PC-9 (cell line): ENCODE measurements at regions not wholly inside any gene's neighbourhood (a gene's known extent, or its start where the extent isn't known, plus 50 kb on each side); places are given as distances from the start of the nearest gene placed in this dataset.

Source experiments
- BruUV-seq: library from RNA; stranded (reverse); fragments of 400-500 nt; replicated peaks from 2 replicates; lab custom pipeline; 2021; lab: Mats Ljungman, UMichigan
- CTCF ChIA-PET: fragments of 300-600 bp; sonication (Branson Sonifier 250); formaldehyde crosslinking; loops from one replicate; lab custom pipeline; 2022; ENCODE audit warnings: antibody characterized with exemption; lab: Charles Lee
- POLR2A ChIA-PET: fragments of 300-600 bp; sonication (Branson Sonifier 250); formaldehyde crosslinking; loops from one replicate; lab custom pipeline; 2022; ENCODE audit warnings: antibody characterized with exemption; ENCODE audit not compliant: unreplicated experiment; lab: Charles Lee
- DNase-seq, 2 experiments: peaks; one replicate each; pipeline versions ENCODE4 v3.0.0 to v3.0.0-alpha.2; 2015 to 2022; ENCODE audit warnings: mixed read lengths in 1 of 2
- H2AFZ ChIP-seq: fragments of 200-600 bp; sonication (generic); 2 replicates; pipeline ENCODE4 v1.8.1; 2017; ENCODE audit warnings: antibody characterized with exemption
- H3F3A ChIP-seq: fragments of 200-600 bp; sonication (generic); 2 replicates; pipeline ENCODE4 v1.8.1; 2017; ENCODE audit warnings: antibody characterized with exemption, mild to moderate bottlenecking, low read depth; ENCODE audit not compliant: insufficient read depth
- H3K27ac ChIP-seq: fragments of 200-600 bp; sonication (generic); 2 replicates; pipeline ENCODE4 v1.6.1; 2016; ENCODE audit warnings: mixed run types
- H3K27me3 ChIP-seq: fragments of 200-600 bp; sonication (generic); 2 replicates; pipeline ENCODE4 v1.6.1; 2016; ENCODE audit warnings: low read depth, mixed run types; ENCODE audit not compliant: insufficient read depth
- H3K36me3 ChIP-seq: fragments of 200-600 bp; sonication (generic); 2 replicates; pipeline ENCODE4 v1.6.1; 2016; ENCODE audit warnings: low read depth, mixed run types
- H3K4me1 ChIP-seq: fragments of 200-600 bp; sonication (generic); replicated peaks from 2 replicates; pipeline ENCODE4 v1.6.1; 2016; ENCODE audit warnings: mixed run types; ENCODE audit not compliant: insufficient read depth
- H3K4me2 ChIP-seq: fragments of 200-600 bp; sonication (generic); 2 replicates; pipeline ENCODE4 v1.6.1; 2017; ENCODE audit warnings: mixed run types
- H3K4me3 ChIP-seq: fragments of 200-600 bp; sonication (generic); 2 replicates; pipeline ENCODE4 v1.6.1; 2016; ENCODE audit warnings: mixed run types
- H3K79me2 ChIP-seq: fragments of 200-600 bp; sonication (generic); 2 replicates; pipeline ENCODE4 v1.6.1; 2017; ENCODE audit warnings: low read depth, mixed run types
- H3K9me2 ChIP-seq: fragments of 200-600 bp; sonication (generic); 2 replicates; pipeline ENCODE4 v1.8.1; 2017; ENCODE audit warnings: mild to moderate bottlenecking; ENCODE audit not compliant: insufficient read depth
- H3K9me3 ChIP-seq: fragments of 200-600 bp; sonication (generic); 2 replicates; pipeline ENCODE4 v1.8.1; 2016; ENCODE audit warnings: low read depth; ENCODE audit not compliant: insufficient read depth
- H4K20me1 ChIP-seq: fragments of 200-600 bp; sonication (generic); 2 replicates; pipeline ENCODE4 v1.8.1; 2017; ENCODE audit not compliant: insufficient read depth
- EZH2 ChIP-seq: fragments of 200-600 bp; sonication (generic); IDR thresholded peaks from 2 replicates; pipeline ENCODE4 v1.8.0; 2017; ENCODE audit warnings: antibody characterized with exemption, low read depth
- intact Hi-C: fragments of 100-400 bp; cut with micrococcal nuclease; formaldehyde crosslinking; loops from one replicate; pipeline ENCODE4 v1.10.0; 2022; ENCODE audit not compliant: unreplicated experiment
- TF ChIP-seq, protein P1 (sequence below): fragments of 200-600 bp; sonication (generic); conservative IDR thresholded peaks from 2 replicates; pipeline ENCODE4 v1.6.1; 2017; ENCODE audit warnings: mixed run types, antibody characterized with exemption, mild to moderate bottlenecking, moderate library complexity

DNA sequence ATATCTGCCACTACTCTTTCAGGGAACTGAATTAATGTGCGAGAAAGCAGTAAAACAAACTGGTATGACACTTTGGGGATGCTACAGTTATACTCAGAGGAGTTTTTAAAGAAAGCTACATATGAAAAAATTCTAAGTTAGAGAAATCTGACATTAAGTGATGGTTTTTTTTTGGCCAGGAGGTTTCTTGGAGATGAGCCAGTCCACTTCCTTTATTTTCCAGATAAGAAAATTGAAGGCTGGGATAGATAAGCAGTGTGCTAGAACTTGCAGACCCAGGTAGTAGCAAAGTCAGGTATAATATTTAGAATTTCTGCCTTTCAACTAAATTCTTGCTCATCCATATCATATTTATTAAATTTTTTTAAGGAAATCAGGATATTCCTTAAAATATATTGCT, 106.8 kb downstream of the FAT4 start:
- Histone ChIP-seq H3K79me2 (no peaks in the 10 kb centered on the region), H3K27ac (no peak overlapping the region), H3K9me2 (no peaks in the 10 kb centered on the region), H3K4me2 (no peak overlapping the region), H3K9me3 (no peaks in the 10 kb centered on the region), H4K20me1 (no peaks in the 10 kb centered on the region), H2AFZ (no peak overlapping the region), H3K27me3 (no peaks in the 10 kb centered on the region), H3F3A (no peaks in the 10 kb centered on the region), H3K4me3 (no peak overlapping the region), H3K4me1 (no peaks in the 10 kb centered on the region), H3K36me3 (no peaks in the 10 kb centered on the region)
- TF ChIP-seq EZH2, result no peak
- DNase-seq, result no peak
- POLR2A ChIA-PET, result no interaction called here
- BruUV-seq, result no TSS peak
- CTCF ChIA-PET, result no interaction called here
- intact Hi-C loops, result no loop called here

DNA sequence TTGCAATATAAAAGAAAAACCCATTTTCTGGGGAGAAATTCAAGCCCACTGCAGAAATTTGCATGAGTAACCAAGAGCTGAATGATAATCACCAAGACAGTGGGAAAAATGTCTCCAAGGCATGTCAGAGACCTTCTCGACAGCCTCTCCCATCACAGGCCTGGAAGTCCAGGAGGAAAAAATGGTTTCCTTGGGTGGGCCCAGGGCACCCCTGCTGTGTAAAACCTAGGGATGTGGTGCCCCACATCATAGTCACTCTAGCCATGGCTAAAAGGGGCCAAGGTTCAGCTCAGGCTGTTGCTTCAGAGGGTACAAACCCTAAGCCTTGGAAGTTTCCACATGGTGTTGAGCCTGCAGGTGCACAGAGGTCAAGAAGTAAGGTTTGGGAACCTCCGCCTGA, 108.4 kb downstream of the FAT4 start:
- Histone ChIP-seq H3K9me2 (no peaks in the 10 kb centered on the region), H3K4me3 (no peak overlapping the region), H3K9me3 (no peaks in the 10 kb centered on the region), H3K79me2 (no peaks in the 10 kb centered on the region), H2AFZ (no peak overlapping the region), H3K36me3 (no peaks in the 10 kb centered on the region), H3F3A (no peaks in the 10 kb centered on the region), H4K20me1 (no peaks in the 10 kb centered on the region), H3K27me3 (no peaks in the 10 kb centered on the region), H3K4me1 (no peaks in the 10 kb centered on the region), H3K27ac (no peak overlapping the region), H3K4me2 (no peak overlapping the region)
- ChIA-PET POLR2A (no interaction called here), CTCF (no interaction called here)
- no peak for DNase-seq
- TF ChIP-seq EZH2, result no peak
- TF ChIP-seq, protein P1, sequence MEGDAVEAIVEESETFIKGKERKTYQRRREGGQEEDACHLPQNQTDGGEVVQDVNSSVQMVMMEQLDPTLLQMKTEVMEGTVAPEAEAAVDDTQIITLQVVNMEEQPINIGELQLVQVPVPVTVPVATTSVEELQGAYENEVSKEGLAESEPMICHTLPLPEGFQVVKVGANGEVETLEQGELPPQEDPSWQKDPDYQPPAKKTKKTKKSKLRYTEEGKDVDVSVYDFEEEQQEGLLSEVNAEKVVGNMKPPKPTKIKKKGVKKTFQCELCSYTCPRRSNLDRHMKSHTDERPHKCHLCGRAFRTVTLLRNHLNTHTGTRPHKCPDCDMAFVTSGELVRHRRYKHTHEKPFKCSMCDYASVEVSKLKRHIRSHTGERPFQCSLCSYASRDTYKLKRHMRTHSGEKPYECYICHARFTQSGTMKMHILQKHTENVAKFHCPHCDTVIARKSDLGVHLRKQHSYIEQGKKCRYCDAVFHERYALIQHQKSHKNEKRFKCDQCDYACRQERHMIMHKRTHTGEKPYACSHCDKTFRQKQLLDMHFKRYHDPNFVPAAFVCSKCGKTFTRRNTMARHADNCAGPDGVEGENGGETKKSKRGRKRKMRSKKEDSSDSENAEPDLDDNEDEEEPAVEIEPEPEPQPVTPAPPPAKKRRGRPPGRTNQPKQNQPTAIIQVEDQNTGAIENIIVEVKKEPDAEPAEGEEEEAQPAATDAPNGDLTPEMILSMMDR, result no peak
- BruUV-seq, result no TSS peak
- intact Hi-C loops, result no loop called here

DNA sequence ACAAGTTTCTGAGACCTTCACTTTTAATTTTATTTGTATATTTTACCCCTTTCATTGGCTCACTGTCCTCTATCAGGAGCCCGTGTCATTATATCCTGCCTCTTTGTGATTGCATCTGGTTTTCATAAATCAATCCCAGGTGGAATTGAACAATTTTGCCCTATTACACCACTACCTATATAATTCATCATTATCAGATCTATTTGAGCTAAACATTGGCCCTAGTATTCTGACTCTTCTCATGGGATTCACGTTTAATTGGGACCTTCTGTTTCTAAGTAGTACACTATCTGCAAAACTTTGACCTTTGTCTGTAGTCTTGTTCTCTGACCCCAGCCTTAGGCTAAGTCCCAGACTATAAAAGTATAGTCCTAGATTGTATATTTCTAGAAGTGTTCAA, 114.1 kb downstream of the FAT4 start:
- ChIA-PET POLR2A (no interaction called here), CTCF (no interaction called here)
- H3K79me2 ChIP-seq, result no peaks in the 10 kb centered on the region
- no peaks in the 10 kb centered on the region for H3K9me2 ChIP-seq
- intact Hi-C loops, result no loop called here
- H3K4me3 ChIP-seq, result no peak overlapping the region
- no peak overlapping the region for H2AFZ ChIP-seq
- TF ChIP-seq, protein P1, result no peak
- no peak for TF ChIP-seq EZH2
- no peaks in the 10 kb centered on the region for H4K20me1 ChIP-seq
- no peaks in the 10 kb centered on the region for H3K27me3 ChIP-seq
- H3K36me3 ChIP-seq, result no peaks in the 10 kb centered on the region
- no peaks in the 10 kb centered on the region for H3F3A ChIP-seq
- H3K9me3 ChIP-seq, result no peaks in the 10 kb centered on the region
- no TSS peak for BruUV-seq
- H3K4me1 ChIP-seq, result no peaks in the 10 kb centered on the region
- H3K27ac ChIP-seq, result no peak overlapping the region
- no peak overlapping the region for H3K4me2 ChIP-seq
- DNase-seq, result no peak

DNA sequence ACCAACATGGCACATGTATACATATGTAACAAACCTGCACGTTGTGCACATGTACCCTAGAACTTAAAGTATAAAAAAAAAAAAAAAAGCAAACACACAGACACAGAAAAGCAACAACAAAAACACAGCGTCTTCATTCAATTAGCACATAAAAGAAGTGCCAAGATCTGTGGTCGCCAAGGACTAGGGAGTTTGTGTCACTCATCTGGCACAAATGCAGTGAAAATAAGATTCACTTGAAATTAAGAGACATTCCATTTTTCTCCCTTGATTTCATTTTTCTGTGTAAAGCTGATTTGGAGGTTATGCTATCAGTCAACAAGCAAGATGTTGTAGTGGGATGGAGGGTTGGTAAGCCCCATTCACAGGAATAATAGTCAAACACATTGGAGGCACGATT, 115.3 kb downstream of the FAT4 start:
- ChIA-PET CTCF (no interaction called here), POLR2A (no interaction called here)
- H3K79me2 ChIP-seq, result no peaks in the 10 kb centered on the region
- no peak overlapping the region for H2AFZ ChIP-seq
- intact Hi-C loops, result no loop called here
- no peak overlapping the region for H3K4me3 ChIP-seq
- no peaks in the 10 kb centered on the region for H3K4me1 ChIP-seq
- 0 out of 2 replicates have a peak, but pooled peaks cover under 1% of the 10 kb centered on the region for H3K9me2 ChIP-seq
- H3K9me3 ChIP-seq, result no peaks in the 10 kb centered on the region
- no peaks in the 10 kb centered on the region for H3K36me3 ChIP-seq
- H3K4me2 ChIP-seq, result no peak overlapping the region
- TF ChIP-seq, protein P1, result no peak
- no peak for TF ChIP-seq EZH2
- no peaks in the 10 kb centered on the region for H4K20me1 ChIP-seq
- H3F3A ChIP-seq, result no peaks in the 10 kb centered on the region
- no TSS peak for BruUV-seq
- DNase-seq, result no peak
- H3K27me3 ChIP-seq, result no peaks in the 10 kb centered on the region
- H3K27ac ChIP-seq, result no peak overlapping the region
